AG04450 (cell line): ENCODE measurements at regions not wholly inside any gene's neighbourhood (a gene's known extent, or its start where the extent isn't known, plus 50 kb on each side); places are given as distances from the start of the nearest gene placed in this dataset.

Source experiments
- CTCF ChIA-PET: fragments of 300-600, 350-600 bp; formaldehyde crosslinking; extraction: SDS; loops from one replicate; lab custom pipeline; 2022; ENCODE audit warnings: antibody characterized with exemption, inconsistent platforms; lab: Charles Lee
- POLR2A ChIA-PET: fragments of 350-600 bp; formaldehyde crosslinking; extraction: SDS; loops from one replicate; lab custom pipeline; 2021; ENCODE audit warnings: antibody characterized with exemption, inconsistent platforms; lab: Yijun Ruan, JAX
- DNase-seq: peaks from one replicate; pipeline ENCODE4 v3.0.0-alpha.2; 2011; ENCODE audit warnings: low read depth, low spot score
- H3K27ac ChIP-seq: one replicate; pipeline ENCODE4 v1.5.1; 2012; ENCODE audit warnings: low read depth, low read length, control low read depth
- H3K27me3 ChIP-seq: one replicate; pipeline ENCODE4 v1.6.0; 2012; ENCODE audit warnings: low read length; ENCODE audit not compliant: control insufficient read depth, insufficient read depth
- H3K4me3 ChIP-seq: 2 replicates; pipeline ENCODE4 v1.5.1; 2011; ENCODE audit warnings: mild to moderate bottlenecking, low read depth, low read length, control low read depth
- H3K9me3 ChIP-seq: 2 replicates; pipeline ENCODE4 v1.5.1; 2012; ENCODE audit warnings: low read length; ENCODE audit not compliant: control insufficient read depth, insufficient read depth
- TF ChIP-seq, protein P1 (sequence below): IDR thresholded peaks from 2 replicates; pipeline ENCODE4 v1.5.1; 2011; ENCODE audit warnings: low read depth, low read length, control low read depth, inconsistent platforms

- DNase-seq, result no peak
- H3K27me3 ChIP-seq, result no peaks in the 10 kb centered on the region
- no peaks in the 10 kb centered on the region for H3K9me3 ChIP-seq
- POLR2A ChIA-PET, result no interaction called here
- CTCF ChIA-PET, result no interaction called here
- TF ChIP-seq, protein P1, sequence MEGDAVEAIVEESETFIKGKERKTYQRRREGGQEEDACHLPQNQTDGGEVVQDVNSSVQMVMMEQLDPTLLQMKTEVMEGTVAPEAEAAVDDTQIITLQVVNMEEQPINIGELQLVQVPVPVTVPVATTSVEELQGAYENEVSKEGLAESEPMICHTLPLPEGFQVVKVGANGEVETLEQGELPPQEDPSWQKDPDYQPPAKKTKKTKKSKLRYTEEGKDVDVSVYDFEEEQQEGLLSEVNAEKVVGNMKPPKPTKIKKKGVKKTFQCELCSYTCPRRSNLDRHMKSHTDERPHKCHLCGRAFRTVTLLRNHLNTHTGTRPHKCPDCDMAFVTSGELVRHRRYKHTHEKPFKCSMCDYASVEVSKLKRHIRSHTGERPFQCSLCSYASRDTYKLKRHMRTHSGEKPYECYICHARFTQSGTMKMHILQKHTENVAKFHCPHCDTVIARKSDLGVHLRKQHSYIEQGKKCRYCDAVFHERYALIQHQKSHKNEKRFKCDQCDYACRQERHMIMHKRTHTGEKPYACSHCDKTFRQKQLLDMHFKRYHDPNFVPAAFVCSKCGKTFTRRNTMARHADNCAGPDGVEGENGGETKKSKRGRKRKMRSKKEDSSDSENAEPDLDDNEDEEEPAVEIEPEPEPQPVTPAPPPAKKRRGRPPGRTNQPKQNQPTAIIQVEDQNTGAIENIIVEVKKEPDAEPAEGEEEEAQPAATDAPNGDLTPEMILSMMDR, result no peak
- H3K27ac ChIP-seq, result no peak overlapping the region
- H3K4me3 ChIP-seq, result no peak overlapping the region
Observed at GRCh38 chr1:57796616-57797015, 372.8 kb upstream of the DAB1 start.

DNA sequence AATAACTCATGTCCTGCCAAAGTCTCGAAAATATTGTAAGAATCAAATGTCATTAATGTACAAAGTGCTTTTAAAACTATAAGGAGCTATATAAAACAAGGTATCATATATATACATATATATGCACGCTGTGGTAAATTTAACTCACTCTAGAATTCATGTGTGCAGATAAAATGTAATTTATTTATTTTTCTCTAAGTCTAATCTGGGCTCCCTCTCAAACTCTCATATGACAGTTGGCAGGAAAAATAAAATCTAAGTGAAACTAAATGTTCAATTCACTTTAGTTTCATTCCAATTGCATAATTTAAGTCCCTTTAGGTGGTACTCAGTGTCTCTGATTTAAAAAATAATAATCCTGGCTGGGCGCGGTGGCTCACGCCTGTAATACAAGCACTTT, 372.0 kb upstream of the DAB1 start:
- H3K4me3 ChIP-seq, result no peak overlapping the region
- POLR2A ChIA-PET, result no interaction called here
- DNase-seq, result no peak
- no peaks in the 10 kb centered on the region for H3K27me3 ChIP-seq
- no peaks in the 10 kb centered on the region for H3K9me3 ChIP-seq
- no peak overlapping the region for H3K27ac ChIP-seq
- TF ChIP-seq, protein P1, result no peak
- CTCF ChIA-PET, result no interaction called here

- TF ChIP-seq, protein P1, result no peak
- POLR2A ChIA-PET, result no interaction called here
- Histone ChIP-seq H3K4me3 (no peak overlapping the region), H3K27ac (no peak overlapping the region), H3K27me3 (no peaks in the 10 kb centered on the region), H3K9me3 (no peaks in the 10 kb centered on the region)
- CTCF ChIA-PET, result no interaction called here
- no peak for DNase-seq
Observed at GRCh38 chr1:57794078-57794477, 370.2 kb upstream of the DAB1 start.

DNA sequence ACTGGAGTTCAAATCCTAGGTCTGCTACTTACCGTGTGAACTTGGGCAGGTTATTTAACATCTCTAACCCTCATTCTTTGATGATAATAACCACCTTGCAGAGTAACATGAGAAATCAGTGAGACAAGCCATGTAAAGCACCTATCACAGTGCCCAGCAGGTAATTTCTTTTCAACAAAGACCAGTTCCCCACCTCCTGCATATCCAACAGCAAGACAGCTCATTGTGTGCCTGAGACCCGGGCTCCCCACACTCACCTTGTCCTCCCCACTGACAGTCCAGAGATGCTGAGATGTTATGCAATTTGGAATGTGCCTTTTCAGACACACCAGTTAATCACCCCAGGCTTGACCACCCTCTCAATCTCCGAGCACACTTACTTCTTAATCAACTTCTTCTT, 367.6 kb upstream of the DAB1 start:
- CTCF ChIA-PET, result no interaction called here
- H3K27me3 ChIP-seq, result no peaks in the 10 kb centered on the region
- no peak overlapping the region for H3K4me3 ChIP-seq
- H3K9me3 ChIP-seq, result no peaks in the 10 kb centered on the region
- DNase-seq, result no peak
- TF ChIP-seq, protein P1, result no peak
- POLR2A ChIA-PET, result no interaction called here
- H3K27ac ChIP-seq, result no peak overlapping the region

- Histone ChIP-seq H3K4me3 (no peak overlapping the region), H3K27me3 (no peaks in the 10 kb centered on the region), H3K9me3 (no peaks in the 10 kb centered on the region), H3K27ac (no peak overlapping the region)
- POLR2A ChIA-PET, result no interaction called here
- CTCF ChIA-PET, result no interaction called here
- TF ChIP-seq, protein P1, result no peak
- no peak for DNase-seq
Observed at GRCh38 chr1:57789936-57790335, 366.1 kb upstream of the DAB1 start.
